T47D (cell line): ENCODE measurements at regions not wholly inside any gene's neighbourhood (a gene's known extent, or its start where the extent isn't known, plus 50 kb on each side); places are given as distances from the start of the nearest gene placed in this dataset.

ENCODE experiments used
- DNase-seq, 2 experiments: peaks; one replicate each; pipeline versions ENCODE4 v3.0.0 to v3.0.0-alpha.2; 2011 to 2012; ENCODE audit warnings: low read depth in 1 of 2, low spot score in 1 of 2
- JUND ChIP-seq: IDR thresholded peaks from 2 replicates; pipeline ENCODE4 v1.6.1; 2012; ENCODE audit warnings: low read depth
- in situ Hi-C: cut with HindIII; loops from 2 replicates; pipeline ENCODE4 v1.10.0; 2016; ENCODE audit warnings: low sequenced_read_pairs, low pct_unique_long_range_greater_than_20kb

DNA sequence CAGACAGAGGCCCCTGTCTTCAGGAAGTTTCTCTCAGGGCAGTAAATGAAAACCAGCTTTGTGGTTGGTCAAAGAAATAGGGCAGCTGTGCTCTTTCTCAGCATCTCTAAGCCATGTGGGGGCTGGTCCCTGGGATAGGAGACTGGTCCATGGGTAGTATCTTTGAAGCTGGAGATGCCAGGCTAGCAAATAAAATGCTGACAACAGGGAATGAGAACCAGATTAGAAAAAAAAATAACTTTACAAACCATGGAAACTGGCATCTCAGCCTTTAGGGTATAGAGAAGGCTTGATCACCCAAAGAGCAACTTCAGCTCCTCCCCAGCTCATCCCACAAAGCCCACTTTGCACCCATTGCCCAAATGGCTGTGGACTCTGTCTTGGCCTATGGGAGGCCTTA lies 138.1 kb downstream of the TTC32 start:
- in situ Hi-C loops: no loop called here
- DNase-seq: no peak
- TF ChIP-seq JUND: no peak

DNA sequence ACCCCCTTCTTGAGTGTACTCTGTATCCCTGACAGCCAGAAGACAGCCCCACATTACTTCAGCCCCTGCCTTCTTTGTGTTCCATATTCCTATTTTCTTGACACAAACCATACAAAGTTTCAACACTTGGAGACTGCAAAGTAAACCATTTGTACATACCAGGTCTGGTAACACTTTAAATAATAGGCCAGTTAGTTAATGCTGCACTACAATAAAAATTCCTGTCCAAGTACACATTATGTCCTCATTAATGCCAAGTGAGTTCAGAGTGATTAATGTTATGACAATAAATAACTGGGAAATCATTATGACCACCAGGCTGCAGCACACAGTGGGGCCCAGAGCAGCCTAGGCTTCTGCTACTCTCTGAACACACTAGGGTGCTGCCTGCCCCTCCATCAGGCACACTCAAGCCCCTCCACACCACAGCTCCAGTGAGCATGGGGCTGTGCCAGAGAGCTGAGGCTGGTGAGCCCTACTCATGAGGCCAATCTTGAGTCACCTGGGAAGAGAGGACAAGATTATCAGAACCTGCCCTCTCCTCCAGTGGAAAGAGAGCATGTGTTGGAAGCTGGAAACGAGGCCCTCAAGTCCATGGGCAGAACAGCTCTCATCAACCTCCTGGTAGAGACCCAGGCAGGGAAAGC lies 138.7 kb downstream of the TTC32 start:
- in situ Hi-C loops: no loop called here
- no peak for TF ChIP-seq JUND
- DNase-seq: no peak

DNA sequence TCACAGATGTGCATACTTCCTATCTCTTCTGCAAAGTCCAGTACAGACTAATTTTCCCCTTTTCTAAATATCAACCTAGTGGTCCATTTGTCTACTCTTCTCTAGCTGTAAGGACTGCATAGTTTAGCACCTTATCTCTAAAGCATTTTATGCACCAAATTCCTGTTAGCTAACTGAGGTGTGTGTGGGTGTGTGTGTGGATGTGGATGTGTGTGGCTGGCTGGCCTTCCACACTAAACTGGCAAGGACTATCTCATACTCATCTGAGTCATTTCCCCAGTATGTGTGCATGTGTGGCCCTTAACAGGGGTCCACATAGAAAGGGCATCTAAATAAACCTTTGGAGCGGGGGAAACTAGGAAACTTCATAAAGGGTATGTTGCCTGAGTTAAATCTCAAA lies 139.6 kb downstream of the TTC32 start:
- no peak for TF ChIP-seq JUND
- DNase-seq: no peak
- in situ Hi-C loops: no loop called here

DNA sequence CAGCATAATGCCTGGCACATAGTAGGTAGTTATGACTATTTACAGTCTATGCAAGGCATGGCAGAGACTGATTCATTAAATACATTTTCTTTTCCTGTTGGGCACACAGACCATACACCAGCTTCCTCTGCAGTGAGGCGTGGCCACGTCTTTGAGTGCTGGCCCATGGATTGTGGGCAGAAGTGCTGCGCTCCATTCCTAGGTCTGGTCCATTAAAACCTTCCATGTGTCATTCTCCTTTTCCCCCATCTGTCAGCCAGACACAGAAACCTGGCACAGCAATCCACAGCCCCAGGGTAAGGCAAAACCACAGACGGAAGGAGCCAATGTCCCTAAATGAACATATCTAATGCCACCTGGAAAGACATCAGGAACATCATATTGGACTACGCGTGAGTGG lies 141.9 kb downstream of the TTC32 start:
- no peak for TF ChIP-seq JUND
- DNase-seq: peak in 1 of 2 experiments; percentile 23
- in situ Hi-C loops: no loop called here

DNA sequence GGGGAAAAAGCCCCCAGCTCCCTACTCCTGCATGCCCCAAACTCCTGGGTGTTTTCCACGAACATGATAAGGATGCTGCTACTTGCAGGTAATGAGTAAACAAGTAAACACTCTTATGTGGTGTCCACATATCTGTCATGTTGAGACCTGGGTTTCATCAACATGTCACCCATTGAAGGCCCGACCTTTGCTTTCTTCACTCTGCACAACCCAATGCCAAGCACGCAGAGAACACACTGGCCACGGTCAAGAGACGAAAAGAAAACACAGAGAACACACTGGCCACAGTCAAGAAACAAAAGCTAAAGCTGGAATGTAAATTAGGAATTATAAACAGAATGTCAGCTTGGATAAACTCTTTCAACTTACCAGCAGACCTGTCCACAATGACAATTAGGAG lies 143.1 kb downstream of the TTC32 start:
- TF ChIP-seq JUND: no peak
- DNase-seq: no peak
- in situ Hi-C loops: no loop called here

DNA sequence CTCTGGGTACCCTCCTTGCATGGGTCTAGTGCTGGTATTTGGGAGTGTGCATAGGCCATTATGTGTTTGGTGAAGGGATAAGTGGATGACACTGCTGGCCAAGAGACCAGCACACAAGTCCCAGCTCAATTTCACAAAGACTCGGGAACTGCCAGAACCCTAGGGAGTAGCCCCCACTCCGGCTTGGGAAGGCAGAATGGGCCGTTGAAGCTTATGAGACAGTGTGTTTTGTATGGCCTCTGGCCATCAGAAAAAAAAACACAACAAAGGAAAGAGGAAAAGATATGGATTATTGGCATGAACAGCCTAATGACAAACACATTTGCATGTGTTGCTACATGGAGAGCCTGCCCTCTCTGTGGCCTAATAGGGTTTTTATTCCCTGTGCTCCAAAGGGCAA lies 144.2 kb downstream of the TTC32 start:
- DNase-seq: no peak
- TF ChIP-seq JUND: no peak
- in situ Hi-C loops: no loop called here

DNA sequence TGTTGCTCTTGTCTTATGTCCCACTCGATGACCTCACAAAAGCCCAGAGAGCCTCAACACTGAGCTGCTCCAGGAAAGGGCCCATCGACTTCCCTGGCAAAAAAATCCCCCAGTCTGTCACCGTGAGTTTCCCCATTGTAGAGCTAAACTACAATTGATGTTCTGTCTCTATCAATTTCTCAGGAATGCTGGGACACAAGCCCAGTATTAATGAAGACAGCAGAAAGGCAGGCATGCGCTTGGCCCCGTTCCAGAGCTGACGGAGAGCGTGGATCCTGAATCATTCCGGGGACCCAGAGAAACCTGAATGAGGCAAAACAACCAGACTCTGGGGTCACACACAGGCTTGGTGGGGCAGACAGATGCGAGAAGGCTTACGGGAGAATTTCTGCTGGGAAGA lies 146.9 kb downstream of the TTC32 start:
- no peak for TF ChIP-seq JUND
- in situ Hi-C loops: no loop called here
- DNase-seq: no peak

DNA sequence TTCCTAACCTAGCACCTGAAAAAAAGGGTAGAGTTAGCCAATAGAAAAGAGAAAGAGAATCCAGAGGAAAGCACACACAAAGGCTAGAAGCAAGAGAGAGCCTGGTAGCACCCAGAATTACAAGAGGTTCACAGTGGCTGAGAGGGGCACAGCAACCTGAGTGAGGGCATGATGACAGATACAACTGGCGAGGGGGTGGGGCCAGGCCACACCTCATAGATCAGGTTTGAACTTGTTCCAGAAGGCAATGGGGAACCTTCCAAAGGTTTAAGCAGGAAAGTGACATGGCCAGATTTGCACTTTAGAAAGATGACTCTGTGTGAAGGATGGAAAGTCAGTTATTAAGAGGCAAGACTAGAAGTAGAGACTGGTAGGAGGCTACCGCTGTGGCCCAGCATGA lies 148.0 kb downstream of the TTC32 start:
- no peak for DNase-seq
- in situ Hi-C loops: no loop called here
- TF ChIP-seq JUND: no peak

DNA sequence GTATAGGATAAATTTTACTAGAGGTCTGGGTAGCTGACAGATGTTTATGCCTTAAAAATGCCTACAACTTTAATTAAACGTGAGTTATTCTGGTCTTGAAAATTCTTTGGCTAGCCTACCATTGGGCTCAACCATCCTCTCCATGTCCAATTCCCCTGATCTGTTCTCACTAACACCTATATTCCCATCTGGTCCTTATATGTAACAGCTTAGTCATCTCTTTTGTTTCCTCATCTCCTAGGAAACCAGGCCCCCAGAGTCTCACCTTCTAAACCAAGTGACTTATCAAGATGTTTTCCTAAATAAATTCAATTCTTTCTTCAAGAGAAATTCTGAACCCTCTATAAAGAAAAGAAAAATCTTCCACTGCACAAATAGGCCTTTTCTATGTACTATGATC lies 148.5 kb downstream of the TTC32 start:
- DNase-seq: no peak
- in situ Hi-C loops: no loop called here
- no peak for TF ChIP-seq JUND

DNA sequence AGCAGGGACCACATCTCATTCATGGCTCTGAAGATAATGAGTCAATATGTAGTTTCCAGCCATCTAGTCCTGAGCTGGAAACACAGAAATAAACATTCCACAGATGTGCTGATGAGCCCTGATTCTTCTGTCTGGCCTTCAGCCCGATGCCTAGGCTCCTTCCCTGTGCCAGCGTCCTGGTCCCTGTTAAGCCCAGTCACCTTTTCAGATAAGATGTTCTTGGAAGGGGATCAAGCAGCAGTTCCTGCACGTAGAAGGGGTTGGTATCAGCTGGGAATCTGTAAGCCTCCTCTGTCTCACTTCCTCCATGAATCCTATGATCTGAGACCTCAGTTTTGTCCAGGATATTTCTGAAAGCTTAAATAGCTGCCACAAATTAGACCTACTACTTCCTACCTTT lies 149.3 kb downstream of the TTC32 start:
- DNase-seq: no peak
- TF ChIP-seq JUND: no peak
- in situ Hi-C loops: no loop called here

DNA sequence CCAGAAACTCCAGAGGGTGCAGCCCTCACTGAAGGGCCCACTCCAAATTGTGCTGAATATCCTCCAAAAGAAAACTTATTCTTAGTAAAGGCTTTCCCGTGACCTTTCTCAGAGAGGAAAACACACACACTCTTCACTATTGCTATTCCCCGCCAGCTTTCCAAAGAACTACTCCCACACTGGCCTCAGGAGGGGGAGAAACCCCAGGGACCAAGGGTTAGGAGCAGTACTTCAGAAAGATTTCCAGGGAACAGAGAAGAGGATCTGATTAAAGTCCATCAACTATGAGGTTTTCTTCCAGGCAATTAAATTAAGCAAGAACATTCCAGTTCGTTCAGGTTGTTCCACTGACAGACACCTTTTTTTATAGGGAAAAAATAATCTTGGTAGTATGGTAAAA lies 150.2 kb downstream of the TTC32 start:
- in situ Hi-C loops: no loop called here
- no peak for TF ChIP-seq JUND

DNA sequence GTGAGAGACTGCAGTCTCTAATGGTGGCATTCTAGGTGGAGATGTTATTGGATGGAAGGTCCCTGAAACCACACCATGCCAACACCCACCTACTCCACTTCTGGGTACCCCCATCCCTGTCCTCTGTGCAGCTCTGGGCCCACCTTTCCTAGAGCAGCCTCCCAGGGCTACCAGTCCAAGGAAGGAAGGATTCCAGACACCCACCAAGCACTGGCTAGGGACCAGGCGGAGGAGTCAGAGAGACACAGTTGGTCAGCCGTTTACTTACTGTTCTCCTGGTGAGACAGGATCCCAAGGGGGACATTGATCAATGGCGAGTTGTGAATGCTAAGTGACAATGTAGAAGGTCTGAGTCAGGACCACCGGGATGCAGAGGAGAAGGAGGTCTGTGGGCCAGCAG lies 151.6 kb downstream of the TTC32 start:
- in situ Hi-C loops: no loop called here
- no peak for TF ChIP-seq JUND
- DNase-seq: no peak

More for the DNA sequence above, 150.2 kb downstream of the TTC32 start:
- no peak for DNase-seq

DNA sequence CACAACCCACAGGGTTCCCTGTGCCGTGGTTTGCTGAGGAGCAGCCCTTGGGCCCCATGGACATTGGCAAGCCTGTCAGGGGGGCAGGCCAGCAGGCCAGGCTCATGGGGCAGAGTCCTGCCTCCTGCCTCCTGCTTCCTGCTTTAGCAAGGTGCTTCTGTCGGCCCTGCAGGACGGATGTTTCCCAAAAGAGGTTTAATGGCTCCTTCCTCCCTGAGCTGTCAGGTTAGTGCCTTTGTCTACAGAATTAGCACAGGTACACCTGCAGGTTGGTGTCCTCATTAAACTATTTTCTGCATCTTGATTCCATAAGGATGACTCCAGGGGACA lies 152.3 kb downstream of the TTC32 start:
- TF ChIP-seq JUND: no peak
- DNase-seq: no peak
- in situ Hi-C loops: no loop called here

DNA sequence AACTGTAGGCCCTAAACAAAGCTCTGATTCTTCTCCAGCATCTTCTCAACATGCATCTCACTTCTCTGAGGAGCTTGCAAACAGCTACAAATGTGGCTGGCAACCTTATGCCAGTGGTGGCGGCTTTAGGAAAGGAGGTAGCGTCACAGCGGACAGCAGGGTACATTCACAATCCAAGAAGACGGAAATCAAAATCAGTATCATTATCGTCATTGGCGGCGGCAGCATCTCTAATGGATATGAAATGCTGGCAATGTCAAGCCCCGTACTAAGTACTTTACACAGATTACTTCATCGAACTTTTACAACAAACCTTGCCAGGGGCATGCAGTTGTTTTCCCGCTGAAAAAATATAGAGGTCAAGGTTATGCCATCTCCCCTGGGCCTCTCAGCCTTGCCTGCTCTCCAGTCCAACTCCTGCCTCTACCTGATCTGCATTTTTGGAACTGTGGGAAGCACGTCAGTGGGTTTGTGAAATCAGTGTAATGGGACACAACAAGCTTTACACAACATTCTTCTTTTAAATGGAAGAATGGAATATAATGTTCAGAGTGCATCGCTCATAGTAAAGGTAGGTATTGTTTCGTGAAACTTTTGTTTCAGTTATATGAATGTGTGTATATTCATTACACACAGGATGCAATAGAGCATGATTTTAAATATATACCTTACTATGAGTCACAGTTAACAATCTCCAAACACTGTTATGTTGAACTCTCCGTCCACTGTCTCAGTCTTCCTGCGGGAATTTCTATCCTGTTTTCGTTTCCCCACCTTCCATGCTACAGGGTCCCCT lies 152.9 kb downstream of the TTC32 start:
- TF ChIP-seq JUND: no peak
- in situ Hi-C loops: no loop called here
- DNase-seq: no peak
